GM19467 (cell line): ENCODE measurements at regions not wholly inside any gene's neighbourhood (a gene's known extent, or its start where the extent isn't known, plus 50 kb on each side); places are given as distances from the start of the nearest gene placed in this dataset.

Experiments
- ATAC-seq: cut with Tn5 transposase; IDR thresholded peaks from one replicate; pipeline ENCODE4 v1.9.1; 2021; ENCODE audit warnings: mild to moderate bottlenecking, moderate library complexity; ENCODE audit not compliant: unreplicated experiment

DNA sequence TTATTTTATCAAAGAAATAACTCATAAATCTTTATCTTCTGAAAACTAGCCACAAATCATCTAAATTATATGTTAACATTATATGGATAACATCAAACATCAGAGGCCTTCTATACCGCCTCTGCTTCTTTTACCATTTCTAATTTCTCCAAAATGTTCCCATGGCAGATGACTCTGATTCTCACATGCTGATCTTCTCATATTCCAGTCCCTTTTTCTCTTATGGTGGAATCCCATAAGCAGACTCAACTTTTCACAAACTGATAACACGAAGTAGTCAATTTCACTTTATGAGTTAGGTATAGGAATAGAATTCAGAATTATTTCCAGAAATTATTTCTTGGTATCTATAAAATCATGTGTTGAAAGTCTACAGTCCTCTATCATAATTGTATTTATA lies 212.3 kb downstream of the ENC1 start:
- ATAC-seq: no peak

DNA sequence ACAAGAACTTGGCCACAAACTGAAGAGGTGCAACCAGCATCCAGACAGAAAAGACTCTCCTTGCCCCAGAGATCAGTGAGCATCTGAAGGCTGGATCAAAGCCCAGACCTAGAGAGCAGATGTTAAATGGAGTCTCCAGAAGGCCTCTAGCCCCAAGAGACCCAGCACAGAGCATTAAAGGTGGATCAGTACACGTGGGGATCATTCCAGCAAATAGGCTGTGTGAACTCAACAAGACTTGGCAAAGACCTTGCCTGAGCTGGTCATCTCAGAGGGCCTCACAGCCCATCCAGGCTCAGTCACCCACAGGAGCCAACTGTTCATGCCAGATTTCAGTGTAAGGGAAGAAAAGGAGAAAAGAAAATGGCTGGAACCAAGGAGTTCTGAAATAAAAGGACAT lies 214.0 kb downstream of the ENC1 start:
- ATAC-seq: no peak

- no peak for ATAC-seq
Measured at GRCh38 chr5:74424162-74424868, 216.2 kb downstream of the ENC1 start.

DNA sequence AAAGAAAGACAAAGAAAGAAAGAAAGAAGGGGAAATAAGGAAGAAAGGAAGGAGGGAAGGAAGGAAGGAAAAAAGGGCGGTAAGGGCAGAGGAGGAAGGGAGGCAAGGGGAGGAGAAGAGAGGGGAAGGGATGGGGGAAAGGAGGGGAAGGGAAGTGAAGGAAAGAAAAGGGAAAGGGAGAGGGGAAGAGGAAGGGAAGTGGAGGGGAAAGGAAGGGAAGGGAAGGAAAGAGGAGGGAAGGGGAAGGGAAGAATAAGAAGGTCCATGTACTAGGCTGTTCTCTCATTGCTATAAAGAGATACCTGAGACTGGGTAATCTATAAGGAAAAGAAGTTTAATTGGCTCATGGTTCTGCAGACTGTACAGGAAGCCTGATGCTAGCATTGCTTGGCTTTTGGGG lies 217.1 kb downstream of the ENC1 start:
- no peak for ATAC-seq

DNA sequence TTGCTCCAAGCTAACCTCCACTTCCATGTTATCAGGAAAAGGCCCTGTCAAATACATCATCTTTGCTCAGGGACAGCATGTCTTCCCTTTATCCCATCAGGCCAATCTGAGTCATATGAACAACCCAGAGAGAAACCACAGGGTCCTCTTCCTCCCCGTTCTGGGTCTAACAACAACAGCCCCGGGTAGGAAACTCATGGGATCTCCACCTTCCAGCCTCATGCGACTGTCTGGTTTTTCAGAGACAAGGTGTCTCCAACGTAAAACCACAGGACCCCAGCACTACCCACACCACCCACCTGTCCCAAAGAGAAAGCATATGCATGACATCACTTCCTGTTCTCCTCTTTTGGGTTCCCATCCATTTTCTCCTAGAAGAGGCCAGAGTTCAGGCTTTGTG lies 217.9 kb downstream of the ENC1 start:
- no peak for ATAC-seq

- ATAC-seq: no peak
Measured at GRCh38 chr5:74422030-74422429, 218.5 kb downstream of the ENC1 start.

DNA sequence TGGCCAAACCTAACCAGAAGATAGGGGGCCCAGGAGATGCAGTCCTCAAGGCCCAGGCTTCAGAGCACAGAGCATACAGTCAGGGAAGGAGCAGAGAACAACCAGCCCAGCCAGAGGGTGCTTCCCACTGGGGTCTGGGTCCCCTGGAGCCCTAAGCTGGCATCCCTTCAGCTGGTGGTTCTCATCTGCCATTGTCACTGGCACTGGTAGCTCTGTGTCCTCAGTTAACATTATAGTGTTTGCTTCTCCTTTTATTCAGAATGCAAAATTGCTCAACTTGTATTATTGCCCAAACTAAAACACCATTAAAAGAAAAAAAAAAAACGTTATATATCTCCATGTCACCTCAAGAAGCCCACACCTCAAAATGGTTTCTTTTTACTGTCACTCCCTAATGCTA lies 219.2 kb downstream of the ENC1 start:
- no peak for ATAC-seq

- ATAC-seq: no peak
Measured at GRCh38 chr5:74420947-74421346, 219.6 kb downstream of the ENC1 start.

- ATAC-seq: no peak
Measured at GRCh38 chr5:74420220-74420619, 220.3 kb downstream of the ENC1 start.

GRCh38 chr5:74419468-74419867 lies 221.1 kb downstream of the ENC1 start:
- no peak for ATAC-seq

- no peak for ATAC-seq
Measured at GRCh38 chr5:74418709-74419108, 221.8 kb downstream of the ENC1 start.

DNA sequence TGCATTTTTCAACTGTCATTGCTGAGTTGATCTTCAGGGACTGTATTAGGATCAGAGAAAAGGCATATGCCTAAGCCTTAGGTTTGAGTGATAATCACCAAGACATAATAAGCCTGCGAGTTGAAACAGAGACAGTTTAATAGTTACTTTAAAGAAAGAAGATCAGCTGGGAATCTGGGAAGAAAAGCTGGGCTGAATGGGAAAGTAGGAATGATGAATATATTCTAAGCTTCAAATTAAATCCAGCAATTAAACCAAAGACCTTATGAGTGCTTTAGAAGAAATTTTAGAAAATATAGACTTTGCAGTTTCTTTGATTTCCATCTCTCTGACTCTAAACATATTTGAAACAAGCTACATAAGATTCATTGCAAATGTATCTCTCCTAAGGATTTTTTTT lies 222.3 kb downstream of the ENC1 start:
- no peak for ATAC-seq

- ATAC-seq: no peak
Measured at GRCh38 chr5:74415695-74416102, 224.8 kb downstream of the ENC1 start.

GRCh38 chr5:74414228-74414627 lies 226.3 kb downstream of the ENC1 start:
- no peak for ATAC-seq

DNA sequence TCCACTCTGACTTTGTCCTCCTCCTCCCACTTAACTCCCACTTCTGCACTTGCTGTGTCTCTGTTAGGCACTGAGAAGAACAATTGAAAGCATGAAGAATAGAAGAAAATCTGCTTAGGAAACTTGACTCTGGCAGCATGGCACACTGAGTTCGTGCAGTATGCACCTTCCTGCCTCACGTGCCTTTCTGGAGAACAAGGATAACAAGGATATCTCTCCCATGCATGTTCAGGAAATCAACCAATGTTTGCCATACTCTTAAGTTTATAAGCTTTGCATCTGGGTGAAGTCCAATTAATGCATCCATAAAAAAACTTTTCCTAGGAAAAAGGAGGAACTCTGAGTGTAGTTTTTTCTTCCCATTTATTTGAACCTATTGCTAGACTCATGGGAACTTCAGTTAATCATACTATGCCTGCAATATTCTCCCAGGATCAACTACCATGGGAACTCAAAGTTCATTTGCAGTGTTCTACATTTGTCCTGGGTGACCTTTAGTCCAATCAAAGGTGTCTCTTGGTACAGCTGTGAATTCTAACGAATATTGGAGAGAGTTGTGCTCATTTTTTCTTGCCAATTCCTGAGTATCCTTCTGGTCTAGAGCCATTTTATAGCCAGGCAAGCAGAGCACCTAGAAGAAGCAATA lies 227.0 kb downstream of the ENC1 start:
- ATAC-seq: no peak

DNA sequence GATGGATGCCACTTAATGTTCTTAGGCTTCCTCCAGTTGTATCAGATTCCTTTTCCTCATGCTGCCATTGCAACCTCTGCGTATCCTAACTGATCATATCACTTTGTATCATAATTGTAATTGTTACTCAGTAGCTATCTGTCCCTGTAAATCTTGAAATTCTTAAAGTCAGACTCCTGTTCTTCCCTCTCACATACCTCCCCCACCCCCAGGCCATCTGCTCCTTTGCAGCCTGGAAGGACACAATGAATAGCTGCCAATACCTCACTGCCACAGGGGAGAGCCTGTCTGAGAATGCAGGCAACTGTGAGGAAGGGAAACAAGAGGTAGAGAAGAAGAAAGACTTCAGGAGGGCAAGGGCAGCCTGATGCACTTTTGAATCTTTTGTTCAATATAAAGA lies 228.5 kb downstream of the ENC1 start:
- ATAC-seq: no peak

- no peak for ATAC-seq
Measured at GRCh38 chr5:74409712-74410111, 230.8 kb downstream of the ENC1 start.

DNA sequence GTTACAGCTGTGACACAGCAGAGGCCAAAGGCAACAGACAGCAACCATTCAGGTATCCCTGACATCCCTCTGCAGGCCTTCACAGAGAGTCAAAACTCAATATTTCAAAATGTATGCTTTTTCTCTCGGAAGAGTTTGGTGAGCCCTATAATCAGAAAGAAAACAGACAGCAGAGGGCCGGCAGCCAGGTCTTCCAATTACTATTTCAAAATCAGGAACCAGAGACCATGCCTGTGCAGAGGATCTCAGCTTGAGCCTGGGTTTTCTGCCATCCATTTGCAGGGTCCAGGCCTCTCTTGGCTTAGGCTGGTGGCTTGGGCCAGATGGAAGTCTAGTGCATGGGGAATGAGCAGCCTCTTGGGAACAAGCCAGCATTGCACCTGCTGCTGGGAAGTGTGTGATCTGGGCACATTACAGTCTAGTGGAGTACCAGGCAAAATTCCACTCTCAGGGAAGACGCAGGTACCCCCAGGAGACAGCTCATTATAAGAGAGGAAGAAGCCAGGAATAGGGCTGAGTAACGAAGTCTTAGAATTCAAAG lies 231.3 kb downstream of the ENC1 start:
- no peak for ATAC-seq

DNA sequence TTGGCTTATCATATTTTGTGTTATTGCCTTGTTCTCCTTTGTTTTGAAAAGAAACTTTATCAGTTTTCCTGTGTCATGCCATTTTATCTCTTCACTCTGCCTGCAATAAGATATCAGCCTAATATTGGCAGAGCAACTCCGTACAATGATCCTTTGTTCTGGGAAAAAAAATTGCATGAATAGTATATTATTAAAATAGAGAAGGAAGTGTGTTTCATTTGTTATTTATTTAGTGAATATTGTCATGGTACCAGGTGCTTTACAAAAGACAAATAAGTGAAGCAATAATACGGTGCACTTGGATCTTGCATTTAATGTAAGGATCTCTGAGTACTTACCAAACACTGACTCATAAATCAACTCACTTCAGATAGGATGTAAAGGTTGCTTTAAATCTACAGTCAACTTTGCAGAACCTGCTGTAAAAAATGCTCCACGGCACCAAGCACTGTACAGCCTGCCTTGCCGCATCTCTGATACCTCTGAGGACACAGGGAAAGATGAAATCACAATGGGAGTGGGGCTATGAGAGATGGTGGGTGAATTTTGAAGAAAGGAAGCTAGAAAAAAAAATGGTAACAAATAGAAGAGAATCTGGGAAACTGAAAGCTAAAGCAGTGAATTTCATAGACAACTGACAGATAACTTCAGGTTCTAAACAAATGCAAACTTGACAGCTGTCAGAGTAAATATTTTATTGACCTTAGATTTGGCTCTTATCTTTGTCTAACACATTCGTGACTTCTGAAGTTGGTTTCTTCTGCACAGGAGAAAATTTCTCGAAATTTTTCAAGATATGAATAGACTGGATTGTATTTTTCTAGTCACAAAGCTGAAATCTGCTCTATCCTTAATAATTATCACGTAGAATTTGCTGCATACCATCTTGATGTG lies 232.1 kb downstream of the ENC1 start:
- no peak for ATAC-seq

DNA sequence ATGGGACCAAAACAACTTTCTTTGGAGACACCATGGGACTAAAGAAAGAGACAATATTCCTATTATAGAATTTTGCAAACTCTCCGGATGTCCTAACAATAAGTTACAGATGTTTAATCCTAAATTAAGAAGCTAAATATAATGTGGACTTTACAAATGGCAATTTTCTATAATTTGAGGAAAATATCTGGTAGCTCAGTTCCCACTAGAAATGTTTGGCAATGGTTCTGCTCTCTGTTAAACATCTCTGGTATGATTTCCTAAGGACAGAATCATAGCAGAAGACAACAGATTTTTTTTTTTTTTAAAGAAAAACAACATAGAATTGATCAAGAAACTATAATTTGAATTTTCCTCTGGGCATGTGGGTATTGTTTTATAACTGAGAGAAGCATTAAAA lies 232.8 kb downstream of the ENC1 start:
- ATAC-seq: no peak

DNA sequence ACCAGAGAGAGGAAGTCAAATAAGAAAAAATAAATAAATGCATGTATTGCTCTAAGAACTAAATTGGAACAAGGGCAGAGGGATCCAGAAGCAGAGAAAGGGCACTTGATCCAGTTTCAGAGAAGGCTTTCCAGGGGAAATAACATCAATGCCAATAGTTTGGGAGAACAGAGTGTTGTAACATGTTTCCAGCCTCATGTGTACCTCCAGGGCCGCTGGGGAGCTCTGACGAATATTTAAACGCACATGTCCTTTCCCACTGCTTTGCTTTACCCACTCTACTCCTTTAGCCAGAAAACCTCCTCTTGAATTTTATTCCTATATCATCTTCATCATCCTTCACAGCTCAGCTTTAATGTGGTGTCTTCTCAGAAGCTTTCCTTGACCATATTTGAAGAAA lies 233.7 kb downstream of the ENC1 start:
- no peak for ATAC-seq

- ATAC-seq: no peak
Measured at GRCh38 chr5:74405593-74405992, 234.9 kb downstream of the ENC1 start.
